Stimulated activated CD4-positive, alpha-beta T cell treated with anti-CD3 and anti-CD28 coated beads, Interleukin-12 subunit alpha, Interleukin-12 subunit beta, amount 100 ng/mL, for 24 hours (primary cell): ENCODE measurements at regions not wholly inside any gene's neighbourhood (a gene's known extent, or its start where the extent isn't known, plus 50 kb on each side); places are given as distances from the start of the nearest gene placed in this dataset.

Experiments used
- DNase-seq, 2 experiments: peaks; one replicate each; pipeline ENCODE4 v3.0.0-alpha.2; 2020; ENCODE audit warnings: low read depth in 2 of 2

GRCh38 chr1:194538453-194538852 lies 1352.0 kb upstream of the B3GALT2 start:
- DNase-seq = no peak

GRCh38 chr1:194537521-194537920 lies 1351.1 kb upstream of the B3GALT2 start:
- DNase-seq = no peak

DNA sequence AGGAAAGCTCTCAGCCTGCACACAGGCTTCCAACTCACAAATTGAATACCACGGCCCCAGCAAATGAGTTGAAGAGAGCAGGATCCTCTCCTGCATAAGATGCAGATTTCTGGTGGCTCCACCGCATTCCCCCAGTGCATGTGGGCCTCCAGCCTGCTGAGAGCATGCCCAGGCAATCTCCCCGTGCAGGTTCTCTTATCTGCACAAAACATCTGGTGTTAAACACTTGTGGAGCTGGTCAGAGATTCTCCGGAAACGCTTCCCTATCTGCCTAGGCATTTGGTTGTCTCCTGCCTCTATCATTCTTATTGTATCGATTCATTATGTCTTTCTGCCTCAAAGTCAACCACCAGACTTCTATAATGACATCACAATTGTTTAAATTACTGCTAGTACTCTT lies 1349.0 kb upstream of the B3GALT2 start:
- no peak for DNase-seq

GRCh38 chr1:194534784-194535183 lies 1348.4 kb upstream of the B3GALT2 start:
- no peak for DNase-seq

DNA sequence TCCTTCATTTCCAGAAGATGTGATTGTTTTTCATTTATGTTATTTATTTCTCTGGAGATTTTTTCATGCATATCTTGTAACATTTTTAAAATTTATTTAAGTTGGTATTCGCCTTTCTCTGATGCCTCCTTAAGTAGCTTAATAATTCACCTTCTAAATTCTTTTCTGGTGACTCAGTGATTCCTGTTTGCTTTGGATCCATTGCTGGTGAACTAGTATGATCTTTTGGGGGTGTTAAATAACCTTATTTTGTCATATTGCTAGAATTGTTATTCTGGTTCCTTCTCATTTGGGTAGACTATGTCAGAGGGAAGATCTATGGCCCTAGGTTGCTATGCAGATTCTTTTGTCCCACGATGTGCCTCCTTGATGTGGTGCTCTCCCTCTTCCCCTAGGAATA lies 1347.2 kb upstream of the B3GALT2 start:
- no peak for DNase-seq

DNA sequence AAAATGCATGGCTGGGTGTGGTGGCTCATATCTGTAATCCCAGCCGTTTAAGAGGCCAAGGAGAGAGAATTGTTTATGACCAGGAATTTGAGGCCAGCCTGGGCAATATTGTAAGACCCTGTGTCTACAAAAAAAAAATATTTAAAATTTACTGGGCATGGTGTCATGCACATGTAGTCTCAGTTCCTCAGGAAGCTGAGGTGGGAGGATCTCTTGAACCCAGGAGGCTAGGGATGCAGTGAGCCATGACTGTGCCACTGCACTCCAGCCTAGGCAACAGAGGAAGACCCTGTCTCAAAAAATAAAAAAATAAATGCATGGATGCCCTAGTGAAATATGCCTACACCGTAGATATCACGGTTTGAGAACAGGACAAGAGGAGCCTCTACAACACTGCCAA lies 1331.2 kb upstream of the B3GALT2 start:
- no peak for DNase-seq

DNA sequence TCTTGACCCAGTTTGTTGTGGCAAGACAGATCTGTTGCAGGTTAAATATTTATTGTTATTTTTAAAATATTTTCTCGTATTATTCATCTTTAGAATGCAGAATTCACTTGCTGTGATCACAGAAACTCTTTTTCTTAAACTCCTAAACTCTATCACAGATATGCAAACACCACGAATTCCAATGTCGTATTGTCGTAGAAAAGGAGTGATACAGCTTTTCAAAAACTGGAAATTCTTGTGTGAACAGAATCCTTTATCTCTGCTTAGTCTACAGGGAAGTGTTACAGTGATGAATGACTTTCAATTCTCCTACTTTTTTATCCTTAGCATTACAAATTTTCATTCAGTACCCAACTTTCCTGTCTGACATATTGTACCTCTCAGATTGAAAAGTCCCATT lies 1329.5 kb upstream of the B3GALT2 start:
- no peak for DNase-seq

DNA sequence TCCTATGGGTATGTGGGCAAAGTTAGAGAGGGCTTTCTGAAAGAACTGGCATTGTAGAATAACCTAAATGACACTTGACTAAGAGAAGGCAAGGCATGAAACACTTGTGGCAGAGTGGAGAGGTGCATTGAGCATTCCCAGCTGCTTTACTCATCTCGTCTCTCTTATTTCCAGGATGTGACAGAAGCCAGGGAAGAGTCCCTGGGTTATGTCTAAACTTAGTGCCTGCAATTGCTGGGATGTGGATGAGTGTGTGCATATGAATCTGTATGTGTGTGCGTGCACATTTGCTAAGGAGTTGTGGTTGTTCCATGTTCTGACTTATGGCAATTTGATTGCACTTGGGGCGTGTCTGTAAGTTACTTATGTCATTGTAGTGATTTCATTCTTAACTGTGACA lies 1326.5 kb upstream of the B3GALT2 start:
- no peak for DNase-seq

GRCh38 chr1:194512345-194512744 lies 1325.9 kb upstream of the B3GALT2 start:
- DNase-seq = no peak

DNA sequence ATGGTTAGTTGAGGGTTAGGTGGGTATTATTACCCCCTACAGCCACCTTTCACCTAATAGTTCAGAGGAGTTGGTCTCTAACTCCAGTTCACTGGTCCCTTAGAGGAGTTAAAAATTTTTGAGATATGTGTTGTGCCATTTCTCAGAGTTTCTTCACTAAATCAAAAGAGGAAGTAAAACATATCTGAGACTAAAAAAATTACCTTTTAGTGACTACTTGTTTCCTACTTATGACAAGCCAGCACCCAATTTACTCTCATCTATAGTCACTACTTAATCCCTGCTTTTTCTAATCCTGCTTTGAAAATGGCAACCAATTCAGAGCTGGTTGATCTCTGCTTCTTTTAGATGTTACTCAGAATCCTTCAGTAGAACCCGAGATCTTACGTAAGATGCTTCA lies 1316.8 kb upstream of the B3GALT2 start:
- no peak for DNase-seq

DNA sequence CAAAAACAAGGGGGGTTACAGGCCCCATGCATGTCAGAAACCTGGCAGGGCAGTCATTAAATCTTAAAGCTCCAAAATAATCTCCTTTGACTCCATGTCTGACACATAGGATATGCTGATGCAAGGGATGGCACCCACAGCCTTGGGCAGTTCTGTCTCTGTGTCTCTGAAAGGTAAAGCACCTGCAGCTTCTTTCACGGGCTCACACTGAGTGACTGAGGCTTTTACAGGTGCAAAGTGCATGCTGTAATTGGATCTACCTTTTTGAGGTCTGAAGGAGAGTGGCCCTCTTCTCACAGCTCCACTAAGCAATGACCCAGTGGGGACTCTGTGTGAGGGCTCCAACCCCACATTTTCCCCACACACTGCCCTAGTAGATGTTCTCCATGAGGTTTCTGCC lies 1309.0 kb upstream of the B3GALT2 start:
- DNase-seq = no peak

- no peak for DNase-seq
These were observed 1300.8 kb upstream of the B3GALT2 start for GRCh38 chr1:194487172-194487571.

DNA sequence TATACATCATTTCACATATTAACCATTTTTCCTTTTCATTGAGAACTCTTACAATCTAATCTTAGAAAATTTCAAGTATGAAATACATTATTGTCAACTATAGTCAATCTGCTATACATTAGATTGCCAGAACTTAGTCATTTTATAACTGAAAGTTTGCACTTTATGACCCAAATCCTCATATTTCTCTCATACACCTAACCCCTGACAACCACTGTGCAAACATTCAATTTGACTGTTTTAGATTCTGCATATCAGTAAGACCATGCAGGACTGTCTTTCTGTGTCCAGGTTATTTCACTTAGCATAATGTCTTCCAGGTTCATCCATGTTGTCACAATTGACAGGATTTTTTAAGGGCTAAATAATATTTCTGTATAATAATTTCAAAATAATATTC lies 1299.0 kb upstream of the B3GALT2 start:
- no peak for DNase-seq

- DNase-seq = no peak
These were observed 1292.3 kb upstream of the B3GALT2 start for GRCh38 chr1:194478731-194479130.

DNA sequence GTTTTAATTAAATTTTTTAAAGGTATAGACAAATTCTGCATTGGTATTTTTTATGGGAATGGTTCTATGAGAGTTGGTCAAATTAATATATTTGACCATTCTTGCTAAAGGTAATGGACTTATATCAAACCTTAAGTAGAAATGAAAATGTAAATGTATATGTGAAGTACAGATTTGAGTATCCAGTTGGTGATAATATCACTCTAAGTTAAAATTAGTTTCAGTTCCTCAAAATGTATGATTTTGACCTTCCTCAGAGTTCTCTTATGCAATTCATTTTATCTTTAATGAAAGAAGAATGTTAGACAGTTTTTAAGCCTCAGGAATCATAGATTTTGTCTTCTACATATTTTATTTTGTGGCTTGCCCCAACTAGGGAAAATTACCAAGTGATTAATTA lies 1291.5 kb upstream of the B3GALT2 start:
- DNase-seq = no peak

GRCh38 chr1:194476872-194477271 lies 1290.5 kb upstream of the B3GALT2 start:
- DNase-seq = no peak

DNA sequence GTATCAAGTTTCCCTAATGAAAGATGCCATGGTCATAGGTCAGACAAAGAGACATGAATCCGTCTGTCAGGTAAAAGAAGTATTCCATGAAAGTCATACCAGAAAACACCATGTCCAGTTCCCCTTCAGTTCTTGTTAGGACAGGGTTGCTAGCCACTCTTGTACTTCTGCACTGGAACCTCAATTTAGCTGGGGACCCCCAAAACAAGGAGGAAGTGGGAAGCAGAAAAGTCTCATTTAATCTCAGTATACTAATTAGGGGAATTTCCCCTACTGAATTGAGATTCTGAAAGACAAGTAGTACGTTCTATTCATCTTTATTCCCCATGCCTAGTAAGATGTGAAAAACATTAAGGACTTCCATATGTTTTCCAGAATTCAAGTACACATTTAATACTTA lies 1289.9 kb upstream of the B3GALT2 start:
- no peak for DNase-seq

DNA sequence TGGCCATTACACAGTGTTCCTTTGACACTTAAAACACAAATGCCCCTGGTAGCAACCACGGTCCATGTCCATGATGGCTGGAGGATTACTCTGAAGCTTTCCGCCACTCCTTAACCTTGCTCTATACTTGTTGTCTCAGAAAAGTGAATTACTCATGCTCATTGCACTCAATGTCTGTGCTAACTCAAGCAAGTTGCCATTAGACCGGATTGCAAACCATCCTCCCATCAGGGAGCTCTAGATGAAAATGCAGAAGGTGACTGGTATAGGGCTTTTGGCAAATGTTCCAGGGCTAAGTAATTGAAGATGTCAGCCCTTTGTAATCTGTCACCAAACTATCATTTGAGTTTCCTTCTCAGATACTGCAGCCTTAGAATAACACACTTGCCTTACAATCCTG lies 1288.3 kb upstream of the B3GALT2 start:
- no peak for DNase-seq

- DNase-seq = no peak
These were observed 1287.4 kb upstream of the B3GALT2 start for GRCh38 chr1:194473766-194474165.

GRCh38 chr1:194469282-194469681 lies 1282.9 kb upstream of the B3GALT2 start:
- DNase-seq = no peak

- DNase-seq = no peak
These were observed 1280.3 kb upstream of the B3GALT2 start for GRCh38 chr1:194466706-194467105.

DNA sequence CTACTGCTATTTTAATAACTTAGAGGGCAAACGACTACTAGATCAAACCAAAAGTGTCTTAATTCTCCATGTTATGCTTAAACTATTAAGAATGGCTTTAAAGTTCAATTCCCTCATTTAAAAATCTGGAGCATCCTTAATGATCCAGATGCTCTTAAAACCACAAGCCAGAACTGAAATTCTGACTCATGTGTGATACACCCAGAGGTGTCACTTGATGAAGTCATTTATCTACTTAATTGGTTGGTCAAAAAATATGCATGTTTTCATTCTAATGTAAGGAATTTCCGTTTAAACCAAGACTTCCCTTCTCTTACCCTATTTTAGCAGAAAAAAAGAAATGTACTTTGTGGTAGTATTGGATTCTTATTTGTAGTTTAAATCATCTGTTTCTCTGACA lies 1261.2 kb upstream of the B3GALT2 start:
- DNase-seq = no peak

DNA sequence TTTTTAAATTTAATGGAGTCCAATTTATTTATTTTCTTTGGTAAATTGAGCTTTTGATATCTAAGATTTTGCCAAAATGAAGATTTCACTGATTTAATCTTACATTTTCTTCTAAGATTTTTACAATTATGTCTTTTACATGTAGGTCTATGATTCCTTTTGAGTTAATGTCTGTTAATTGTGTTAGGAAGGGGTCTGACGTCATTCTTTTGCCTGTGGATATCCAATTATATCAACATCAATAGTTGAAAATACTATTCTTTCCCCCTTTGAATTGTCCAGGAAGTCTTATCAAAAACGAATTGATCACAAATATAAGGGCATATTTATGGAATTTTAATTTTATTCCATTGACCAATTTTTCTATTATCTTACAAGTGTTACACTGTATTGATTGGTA lies 1258.8 kb upstream of the B3GALT2 start:
- DNase-seq = no peak

- no peak for DNase-seq
These were observed 1256.6 kb upstream of the B3GALT2 start for GRCh38 chr1:194442901-194443575.
